Lung (tissue), 11 donors: ENCODE measurements at regions not wholly inside any gene's neighbourhood (a gene's known extent, or its start where the extent isn't known, plus 50 kb on each side); places are given as distances from the start of the nearest gene placed in this dataset.
A peak's percentile ranks its signal among the peaks of the same experiment; 100 is the strongest.

Experiments
- ATAC-seq: fragments of 200-7000 bp; cut with Tn5 transposase; one replicate; pipeline ENCODE4 v1.9.1; 2020; ENCODE audit warnings: moderate number of reproducible peaks; ENCODE audit not compliant: insufficient read depth, low FRiP score
- DNase-seq, 3 donors: peaks; one replicate each; pipeline ENCODE4 v3.0.0-alpha.2; 2013 to 2017
- H3K27ac ChIP-seq, 2 donors: one replicate each; pipeline ENCODE4 v1.5.1; 2013; ENCODE audit warnings: mild to moderate bottlenecking in 2 of 2, moderate library complexity in 2 of 2, control low read depth in 1 of 2, inconsistent platforms in 1 of 2, low read depth in 1 of 2, low read length in 1 of 2
- H3K27me3 ChIP-seq, 3 donors: one replicate each; pipeline ENCODE4 v1.5.1; 2013; ENCODE audit warnings: low read length in 2 of 3; ENCODE audit not compliant: control insufficient read depth in 3 of 3, insufficient read depth in 3 of 3
- H3K36me3 ChIP-seq, 4 donors: one replicate each; pipeline ENCODE4 v1.5.1; 2013; ENCODE audit warnings: low read length in 4 of 4, mild to moderate bottlenecking in 1 of 4, moderate library complexity in 1 of 4; ENCODE audit not compliant: control insufficient read depth in 4 of 4, insufficient read depth in 4 of 4
- H3K4me1 ChIP-seq, 5 donors: one replicate each; pipeline ENCODE4 v1.5.1; 2013; ENCODE audit warnings: low read length in 5 of 5, mild to moderate bottlenecking in 2 of 5, moderate library complexity in 1 of 5; ENCODE audit not compliant: control insufficient read depth in 5 of 5, insufficient read depth in 5 of 5
- H3K4me3 ChIP-seq: one replicate; pipeline ENCODE4 v1.5.1; 2013; ENCODE audit warnings: mild to moderate bottlenecking, control low read depth, moderate library complexity
- H3K9ac ChIP-seq, 2 donors: one replicate each; pipeline ENCODE4 v1.5.1; 2013; ENCODE audit warnings: low read length in 2 of 2, control low read depth in 1 of 2; ENCODE audit not compliant: insufficient read depth in 1 of 2
- H3K9me3 ChIP-seq, 4 donors: one replicate each; pipeline ENCODE4 v1.5.1; 2013; ENCODE audit warnings: low read length in 3 of 4, mild to moderate bottlenecking in 1 of 4, moderate library complexity in 1 of 4; ENCODE audit not compliant: control insufficient read depth in 4 of 4, insufficient read depth in 3 of 4
- CTCF ChIP-seq: IDR thresholded peaks from 2 replicates; pipeline ENCODE4 v1.5.1; 2012; ENCODE audit warnings: mild to moderate bottlenecking; ENCODE audit errors: control extremely low read depth, extremely low read depth
- WGBS, 2 donors: extraction: QIAGEN DNeasy Blood & Tissue Kit; methylation state at CpG; one replicate each; pipeline ENCODE4 v1.1.7; 2013; 5-methylcytosine and 5-hydroxymethylcytosine counted together
- donor health status: control.
- donor health status: control.
- donor health status: Bipolar disorder and iron deficiency.
- donor health status: healthy.
- donor health status: DM: yes; HTN: yes; CAD: no.

DNA sequence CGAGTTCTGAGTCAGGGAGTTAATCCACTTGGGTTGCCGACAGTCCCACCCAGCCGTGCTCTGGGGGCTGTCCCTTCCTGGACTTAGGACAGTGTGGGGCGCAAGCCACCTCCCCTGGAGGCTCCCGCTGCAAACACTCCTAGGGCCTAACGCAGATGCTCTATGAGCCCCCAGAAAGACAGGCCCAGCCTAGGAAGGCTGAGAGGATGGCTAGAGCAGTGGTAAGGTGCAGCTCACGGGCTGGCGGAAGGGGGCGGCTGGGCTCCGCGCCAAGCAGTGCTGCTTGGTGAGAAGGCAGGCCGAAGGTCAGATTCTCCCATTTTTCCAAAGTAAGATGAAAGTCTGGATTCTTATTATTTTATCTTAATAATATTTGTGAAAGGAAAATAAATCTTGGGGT, 84.6 kb upstream of the ALDH1L1 start:
- Histone ChIP-seq H3K9ac (no peak overlapping the region), H3K36me3 (no peaks in the 10 kb centered on the region), H3K4me1 (peaks cover 3 to 45% (median 20%) of the 10 kb centered on the region in 5 donors), H3K4me3 (no peak overlapping the region), H3K27me3 (no peaks in the 10 kb centered on the region), H3K27ac (no peak overlapping the region), H3K9me3 (peaks cover 0 to 3% (median 0%) of the 10 kb centered on the region in 4 donors)
- no peak for ATAC-seq
- 78 to 81% methylated on average over 12 of the region's 12 CpGs for WGBS, 2 donors
- peak in 1 of 3 donors; percentile 13 for DNase-seq
- no peak for TF ChIP-seq CTCF

- WGBS, 2 donors, result 75 to 84% methylated on average over 7 of the region's 7 CpGs
These were observed 84.0 kb upstream of the ALDH1L1 start for GRCh38 chr3:126264381-126264780.

GRCh38 chr3:126263971-126264370, 83.6 kb upstream of the ALDH1L1 start:
- no peak overlapping the region for H3K27ac ChIP-seq
- no peaks in the 10 kb centered on the region for H3K27me3 ChIP-seq
- WGBS, 2 donors, result 94 to 97% methylated on average over 4 of the region's 4 CpGs
- no peak overlapping the region for H3K9ac ChIP-seq
- peaks cover 3 to 44% (median 20%) of the 10 kb centered on the region in 5 donors for H3K4me1 ChIP-seq
- peaks cover 0 to 3% (median 0%) of the 10 kb centered on the region in 4 donors for H3K9me3 ChIP-seq
- no peak for TF ChIP-seq CTCF
- ATAC-seq (no peak), DNase-seq (no peak)
- no peaks in the 10 kb centered on the region for H3K36me3 ChIP-seq
- no peak overlapping the region for H3K4me3 ChIP-seq

More at GRCh38 chr3:126264381-126264780, 84.0 kb upstream of the ALDH1L1 start:
- Histone ChIP-seq H3K27me3 (no peaks in the 10 kb centered on the region), H3K27ac (no peak overlapping the region), H3K9ac (no peak overlapping the region), H3K4me3 (no peak overlapping the region), H3K36me3 (no peaks in the 10 kb centered on the region), H3K4me1 (peaks cover 3 to 44% (median 20%) of the 10 kb centered on the region in 5 donors), H3K9me3 (peaks cover 0 to 3% (median 0%) of the 10 kb centered on the region in 4 donors)
- ATAC-seq (no peak), DNase-seq (no peak)
- no peak for TF ChIP-seq CTCF

GRCh38 chr3:126263539-126263938, 83.2 kb upstream of the ALDH1L1 start:
- no peak for DNase-seq
- no peak for TF ChIP-seq CTCF
- Histone ChIP-seq H3K9ac (no peak overlapping the region), H3K27me3 (no peaks in the 10 kb centered on the region), H3K4me1 (peaks cover 3 to 44% (median 19%) of the 10 kb centered on the region in 5 donors), H3K36me3 (no peaks in the 10 kb centered on the region), H3K27ac (no peak overlapping the region), H3K9me3 (peaks cover 0 to 3% (median 0%) of the 10 kb centered on the region in 4 donors), H3K4me3 (no peak overlapping the region)
- WGBS, 2 donors, result 93 to 96% methylated on average over 9 of the region's 9 CpGs
- ATAC-seq, result no peak
